Suppressor macrophage treated with lipopolysaccharide for 1 hour (primary cell): ENCODE measurements at regions not wholly inside any gene's neighbourhood (a gene's known extent, or its start where the extent isn't known, plus 50 kb on each side); places are given as distances from the start of the nearest gene placed in this dataset.

Experiments used
- DNase-seq, 3 donors: peaks; one replicate each; pipeline ENCODE4 v3.0.0-alpha.2; 2020 to 2022

DNA sequence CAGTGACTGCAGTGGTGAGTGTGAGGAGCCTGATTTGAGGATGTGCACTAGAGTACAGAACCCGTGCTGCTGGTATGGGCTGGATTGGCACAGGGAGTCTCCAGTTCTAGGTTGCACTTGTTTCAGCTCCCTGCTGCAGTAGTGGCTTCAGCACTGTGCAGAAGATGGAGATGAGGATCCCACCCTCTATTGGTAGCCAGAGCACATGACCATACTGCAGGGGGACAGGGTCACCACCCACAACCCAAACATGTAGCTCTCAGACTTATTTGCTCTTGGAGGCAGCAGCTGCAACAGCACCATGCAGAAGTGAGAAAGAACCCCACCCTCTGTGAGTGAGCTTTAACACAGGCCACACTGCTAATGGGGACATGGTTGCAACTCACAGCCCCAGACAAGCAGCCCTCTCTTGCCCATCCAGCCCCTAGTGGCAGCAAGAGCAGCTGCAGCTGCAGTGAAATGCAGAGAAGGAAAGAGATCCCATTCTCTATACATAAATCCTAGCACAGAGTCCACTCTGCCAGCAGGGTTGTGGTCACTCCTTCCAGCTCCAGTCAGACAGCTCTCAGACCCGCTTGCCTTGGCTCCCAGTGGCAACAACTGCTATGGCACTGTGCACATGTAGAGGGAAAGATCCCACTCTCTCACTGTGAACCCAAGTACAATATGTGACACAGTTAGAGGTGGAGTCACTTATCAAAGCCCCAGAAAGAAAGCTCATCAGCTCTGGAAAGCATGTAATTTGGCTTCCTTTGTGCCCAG, 51.4 kb upstream of the SCIN start:
- DNase-seq, result peak in 2 of 3 donors; percentile 21 to 32

DNA sequence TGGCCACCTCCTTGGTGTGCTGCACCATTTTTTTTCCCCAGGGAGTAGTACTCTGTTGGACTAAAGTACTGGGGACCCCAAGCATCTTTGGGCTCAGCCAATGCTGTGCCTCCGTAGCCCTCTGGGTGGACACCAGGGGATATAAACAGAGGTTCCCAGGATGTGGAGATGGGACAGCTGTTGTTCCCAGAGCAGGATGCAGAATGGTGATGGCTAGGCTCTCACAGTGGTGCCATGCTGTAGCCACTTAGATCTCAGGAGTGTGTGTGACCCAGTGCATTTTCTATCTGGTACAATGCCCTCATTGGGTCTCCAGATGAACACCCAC, 50.9 kb upstream of the SCIN start:
- DNase-seq, result no peak
